H9 (cell line): ENCODE measurements at regions not wholly inside any gene's neighbourhood (a gene's known extent, or its start where the extent isn't known, plus 50 kb on each side); places are given as distances from the start of the nearest gene placed in this dataset.

Source experiments
- DNase-seq: peaks from one replicate; pipeline ENCODE4 v3.0.0-alpha.2; 2017
- H2AFZ ChIP-seq: one replicate; pipeline ENCODE4 v1.6.1; 2013; ENCODE audit warnings: mild to moderate bottlenecking, low read length, control low read depth, moderate library complexity
- H2AK5ac ChIP-seq: 2 replicates; pipeline ENCODE4 v1.6.1; 2013; ENCODE audit warnings: low read length, control low read depth, mixed read lengths; ENCODE audit not compliant: insufficient read length
- H2BK120ac ChIP-seq: one replicate; pipeline ENCODE4 v1.6.1; 2013; ENCODE audit warnings: low read depth, mild to moderate bottlenecking, low read length, control low read depth, inconsistent platforms; ENCODE audit not compliant: poor library complexity, severe bottlenecking
- H2BK12ac ChIP-seq: 2 replicates; pipeline ENCODE4 v1.6.1; 2013; ENCODE audit warnings: low read length, control low read depth, mixed read lengths, low read depth; ENCODE audit not compliant: insufficient read length
- H2BK15ac ChIP-seq: 2 replicates; pipeline ENCODE4 v1.6.1; 2013; ENCODE audit warnings: low read depth, low read length, control low read depth
- H2BK20ac ChIP-seq: one replicate; pipeline ENCODE4 v1.6.1; 2013; ENCODE audit warnings: low read depth, mild to moderate bottlenecking, low read length, control low read depth, inconsistent platforms; ENCODE audit not compliant: poor library complexity, severe bottlenecking
- H2BK5ac ChIP-seq: 2 replicates; pipeline ENCODE4 v1.6.1; 2013; ENCODE audit warnings: low read length, control low read depth, mixed read lengths; ENCODE audit not compliant: insufficient read length
- H3K14ac ChIP-seq: 2 replicates; pipeline ENCODE4 v1.6.1; 2013; ENCODE audit warnings: low read length, control low read depth; ENCODE audit not compliant: insufficient read depth
- H3K18ac ChIP-seq: 2 replicates; pipeline ENCODE4 v1.6.1; 2013; ENCODE audit warnings: low read depth, mild to moderate bottlenecking, mixed read lengths, low read length, control low read depth; ENCODE audit not compliant: insufficient read length
- H3K23ac ChIP-seq: 2 replicates; pipeline ENCODE4 v1.6.1; 2013; ENCODE audit warnings: low read length, control low read depth, mixed read lengths, low read depth; ENCODE audit not compliant: insufficient read length
- H3K23me2 ChIP-seq: 2 replicates; pipeline ENCODE4 v1.6.1; 2013; ENCODE audit warnings: low read depth, mild to moderate bottlenecking, mixed read lengths, low read length, control low read depth; ENCODE audit not compliant: insufficient read length, poor library complexity, severe bottlenecking
- H3K27ac ChIP-seq: 2 replicates; pipeline ENCODE4 v1.5.1; 2013; ENCODE audit warnings: low read length, control low read depth, mixed read lengths, low read depth; ENCODE audit not compliant: insufficient read length
- H3K27me3 ChIP-seq: 2 replicates; pipeline ENCODE4 v1.6.1; 2013; ENCODE audit warnings: low read length, control low read depth, inconsistent platforms; ENCODE audit not compliant: insufficient read depth
- H3K4ac ChIP-seq: 2 replicates; pipeline ENCODE4 v1.6.1; 2013; ENCODE audit warnings: low read depth, mild to moderate bottlenecking, control low read depth, inconsistent platforms, low read length, moderate library complexity
- H3K4me1 ChIP-seq: 2 replicates; pipeline ENCODE4 v1.6.1; 2013; ENCODE audit warnings: low read length, control low read depth, inconsistent platforms; ENCODE audit not compliant: insufficient read depth
- H3K4me2 ChIP-seq: 2 replicates; pipeline ENCODE4 v1.6.1; 2013; ENCODE audit warnings: low read length, control low read depth, mixed read lengths; ENCODE audit not compliant: insufficient read length, insufficient read depth
- H3K56ac ChIP-seq: 2 replicates; pipeline ENCODE4 v1.6.1; 2013; ENCODE audit warnings: low read depth, mild to moderate bottlenecking, mixed read lengths, low read length, control low read depth; ENCODE audit not compliant: insufficient read length
- H3K79me1 ChIP-seq: 2 replicates; pipeline ENCODE4 v1.6.1; 2013; ENCODE audit warnings: low read depth, mild to moderate bottlenecking, moderate library complexity, low read length, control low read depth, inconsistent platforms; ENCODE audit not compliant: insufficient read depth, poor library complexity, severe bottlenecking
- H3K79me2 ChIP-seq: 2 replicates; pipeline ENCODE4 v1.6.1; 2013; ENCODE audit warnings: low read length, control low read depth, inconsistent platforms; ENCODE audit not compliant: insufficient read depth
- H3K9ac ChIP-seq: 2 replicates; pipeline ENCODE4 v1.6.1; 2013; ENCODE audit warnings: low read length, control low read depth, mixed read lengths; ENCODE audit not compliant: insufficient read length; ENCODE audit errors: extremely low read depth
- H3K9me3 ChIP-seq: one replicate; pipeline ENCODE4 v1.6.1; 2013; ENCODE audit warnings: low read depth, low read length, inconsistent platforms; ENCODE audit not compliant: control insufficient read depth
- H3T11ph ChIP-seq: one replicate; pipeline ENCODE4 v1.6.1; 2013; ENCODE audit warnings: mild to moderate bottlenecking, low read length, control low read depth, inconsistent platforms
- H4K20me1 ChIP-seq: one replicate; pipeline ENCODE4 v1.6.1; 2013; ENCODE audit not compliant: control insufficient read depth, insufficient read length, insufficient read depth
- H4K5ac ChIP-seq: 2 replicates; pipeline ENCODE4 v1.6.1; 2013; ENCODE audit warnings: low read depth, mild to moderate bottlenecking, mixed read lengths, low read length, control low read depth; ENCODE audit not compliant: insufficient read length
- H4K8ac ChIP-seq: replicated peaks from 2 replicates; pipeline ENCODE4 v1.6.1; 2013; ENCODE audit warnings: low read length, control low read depth, mixed read lengths, low read depth; ENCODE audit not compliant: insufficient read length
- H4K91ac ChIP-seq: 2 replicates; pipeline ENCODE4 v1.6.1; 2013; ENCODE audit warnings: low read depth, mild to moderate bottlenecking, moderate library complexity, mixed read lengths, low read length, control low read depth; ENCODE audit not compliant: insufficient read length
- H3K27ac Mint-ChIP-seq, 3 experiments: 2 replicates in 2 of 3; 3 replicates in 1 of 3; pipeline ENCODE4 v1.8.0; 2020 to 2021; ENCODE audit warnings: mixed read lengths in 3 of 3, mild to moderate bottlenecking in 1 of 3, moderate library complexity in 1 of 3
- H3K27me3 Mint-ChIP-seq: 2 replicates; pipeline ENCODE4 v1.8.0; 2021; ENCODE audit warnings: low read depth, mild to moderate bottlenecking, moderate library complexity, mixed read lengths
- H3K36me3 Mint-ChIP-seq, 3 experiments: 2 replicates in 2 of 3; 3 replicates in 1 of 3; pipeline ENCODE4 v1.8.0; 2020 to 2021; ENCODE audit warnings: low read depth in 3 of 3, mixed read lengths in 3 of 3; ENCODE audit not compliant: insufficient read depth in 1 of 3
- H3K4me1 Mint-ChIP-seq, 2 experiments: 2 replicates each; pipeline ENCODE4 v1.8.0; 2020; ENCODE audit warnings: mixed read lengths in 2 of 2
- H3K4me3 Mint-ChIP-seq, 2 experiments: 2 replicates in 1 of 2; 3 replicates in 1 of 2; pipeline ENCODE4 v1.8.0; 2020 to 2021; ENCODE audit warnings: mild to moderate bottlenecking in 2 of 2, mixed read lengths in 2 of 2, moderate library complexity in 1 of 2
- H3K9me3 Mint-ChIP-seq, 2 experiments: 2 replicates in 1 of 2; 3 replicates in 1 of 2; pipeline ENCODE4 v1.8.0; 2020; ENCODE audit warnings: mild to moderate bottlenecking in 2 of 2, mixed read lengths in 2 of 2, moderate library complexity in 1 of 2
- WGBS: extraction: QIAGEN DNeasy Blood & Tissue Kit; methylation state at CpG from one replicate; pipeline ENCODE4 v1.1.7; 2013; ENCODE audit warnings: missing lambda C conversion rate, low lambda C conversion rate, mixed read lengths; ENCODE audit not compliant: insufficient read length; ENCODE audit errors: extremely low coverage; 5-methylcytosine and 5-hydroxymethylcytosine counted together
- TF ChIP-seq, protein P1 (sequence below): fragments of 200-600 bp; sonication (generic); conservative IDR thresholded peaks from 3 replicates; pipeline ENCODE4 v1.8.0; 2021; ENCODE audit warnings: antibody characterized with exemption, mild to moderate bottlenecking

DNA sequence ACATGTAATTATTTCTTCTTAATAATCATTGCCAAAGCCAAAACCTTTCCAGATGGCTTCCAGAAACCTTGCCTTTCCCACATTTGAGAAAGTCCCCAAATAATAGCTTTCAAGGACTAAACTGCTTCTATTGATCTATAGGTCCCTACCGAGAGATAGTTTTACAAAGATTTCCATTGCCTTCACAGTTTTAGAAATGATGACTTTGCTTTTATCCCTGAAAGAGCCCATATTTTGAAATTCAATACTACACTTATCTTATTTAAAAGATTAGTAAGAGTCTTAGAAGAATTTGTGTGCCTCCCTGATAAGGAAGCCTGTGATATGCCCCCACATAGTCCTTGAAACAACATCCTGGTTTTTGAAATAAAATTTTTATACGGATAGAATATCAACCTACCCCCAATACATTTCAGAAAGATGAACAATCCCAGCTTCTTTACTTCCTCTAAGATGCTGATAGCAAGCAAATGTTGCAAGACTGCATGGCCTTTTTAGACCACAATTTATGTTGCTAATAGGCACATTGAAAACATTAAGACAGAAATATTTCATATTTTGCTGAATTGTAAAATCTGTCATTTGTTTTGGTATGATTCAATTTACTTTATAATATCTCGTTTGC, 146.3 kb downstream of the TMCO5A start:
- TF ChIP-seq, protein P1, sequence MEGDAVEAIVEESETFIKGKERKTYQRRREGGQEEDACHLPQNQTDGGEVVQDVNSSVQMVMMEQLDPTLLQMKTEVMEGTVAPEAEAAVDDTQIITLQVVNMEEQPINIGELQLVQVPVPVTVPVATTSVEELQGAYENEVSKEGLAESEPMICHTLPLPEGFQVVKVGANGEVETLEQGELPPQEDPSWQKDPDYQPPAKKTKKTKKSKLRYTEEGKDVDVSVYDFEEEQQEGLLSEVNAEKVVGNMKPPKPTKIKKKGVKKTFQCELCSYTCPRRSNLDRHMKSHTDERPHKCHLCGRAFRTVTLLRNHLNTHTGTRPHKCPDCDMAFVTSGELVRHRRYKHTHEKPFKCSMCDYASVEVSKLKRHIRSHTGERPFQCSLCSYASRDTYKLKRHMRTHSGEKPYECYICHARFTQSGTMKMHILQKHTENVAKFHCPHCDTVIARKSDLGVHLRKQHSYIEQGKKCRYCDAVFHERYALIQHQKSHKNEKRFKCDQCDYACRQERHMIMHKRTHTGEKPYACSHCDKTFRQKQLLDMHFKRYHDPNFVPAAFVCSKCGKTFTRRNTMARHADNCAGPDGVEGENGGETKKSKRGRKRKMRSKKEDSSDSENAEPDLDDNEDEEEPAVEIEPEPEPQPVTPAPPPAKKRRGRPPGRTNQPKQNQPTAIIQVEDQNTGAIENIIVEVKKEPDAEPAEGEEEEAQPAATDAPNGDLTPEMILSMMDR, result no peak
- Histone ChIP-seq H4K8ac (no peak overlapping the region), H3K79me2 (no peaks in the 10 kb centered on the region), H4K5ac (no peak overlapping the region), H2BK120ac (no peak overlapping the region), H2BK12ac (no peak overlapping the region), H2AK5ac (no peak overlapping the region), H3K4me1 (no peaks in the 10 kb centered on the region), H4K20me1 (no peaks in the 10 kb centered on the region), H3K27ac (no peak overlapping the region), H3K27me3 (no peaks in the 10 kb centered on the region), H3K4ac (no peak overlapping the region), H2BK15ac (no peak overlapping the region), H3K23me2 (no peaks in the 10 kb centered on the region), H2AFZ (no peak overlapping the region), H2BK20ac (no peak overlapping the region), H3K23ac (no peak overlapping the region), H3K18ac (no peak overlapping the region), H3K14ac (no peak overlapping the region), H3K79me1 (no peaks in the 10 kb centered on the region), H2BK5ac (no peak overlapping the region), H3K4me2 (no peak overlapping the region), H3K9me3 (no peaks in the 10 kb centered on the region), H3K56ac (no peak overlapping the region), H3K9ac (no peak overlapping the region), H4K91ac (no peak overlapping the region), H3T11ph (no peak overlapping the region)
- no peak overlapping the region for H3K27ac Mint-ChIP-seq
- H3K27me3 Mint-ChIP-seq, result peaks cover 13% of the 10 kb centered on the region
- no peaks in the 10 kb centered on the region for H3K36me3 Mint-ChIP-seq
- H3K4me1 Mint-ChIP-seq, result peaks cover 14 to 15% of the 10 kb centered on the region in 2 experiments
- H3K9me3 Mint-ChIP-seq, result no peaks in the 10 kb centered on the region
- WGBS, result no CpG with 5 or more reads among the region's 3 CpGs
- no peak for DNase-seq
- H3K4me3 Mint-ChIP-seq, result no peak overlapping the region
